ENCODE measurements at regions not wholly inside any gene's neighbourhood (a gene's known extent, or its start where the extent isn't known, plus 50 kb on each side); places are given as distances from the start of the nearest gene placed in this dataset.

- no peak for DNase-seq (ENCODE audit: low read depth)
Observed at GRCh38 chr3:117762621-117763037, 1053.0 kb downstream of the TUSC7 start.

GRCh38 chr3:117763561-117763960 lies 1054.0 kb downstream of the TUSC7 start:
- DNase-seq (ENCODE audit: low read depth), result no peak

- no peak for DNase-seq (ENCODE audit: low read depth)
Observed at GRCh38 chr3:117768581-117768980, 1059.0 kb downstream of the TUSC7 start.

- no peak for DNase-seq (ENCODE audit: low read depth)
Observed at GRCh38 chr3:117774130-117774529, 1064.6 kb downstream of the TUSC7 start.

- no peak for DNase-seq (ENCODE audit: low read depth)
Observed at GRCh38 chr3:117786349-117786748, 1076.8 kb downstream of the TUSC7 start.

- DNase-seq (ENCODE audit: low read depth), result no peak
Observed at GRCh38 chr3:117788061-117788460, 1078.5 kb downstream of the TUSC7 start.

GRCh38 chr3:117788506-117788905 lies 1078.9 kb downstream of the TUSC7 start:
- no peak for DNase-seq (ENCODE audit: low read depth)

GRCh38 chr3:117790235-117790987 lies 1080.8 kb downstream of the TUSC7 start:
- no peak for DNase-seq (ENCODE audit: low read depth)

GRCh38 chr3:117793622-117794265 lies 1084.2 kb downstream of the TUSC7 start:
- DNase-seq (ENCODE audit: low read depth), result no peak

GRCh38 chr3:117798221-117798620 lies 1088.6 kb downstream of the TUSC7 start:
- DNase-seq (ENCODE audit: low read depth), result no peak

GRCh38 chr3:117798687-117799386 lies 1089.3 kb downstream of the TUSC7 start:
- no peak for DNase-seq (ENCODE audit: low read depth)

GRCh38 chr3:117799387-117799735 lies 1089.8 kb downstream of the TUSC7 start:
- no peak for DNase-seq (ENCODE audit: low read depth)

GRCh38 chr3:117801912-117802239 lies 1092.3 kb downstream of the TUSC7 start:
- DNase-seq (ENCODE audit: low read depth), result no peak

GRCh38 chr3:117809186-117810081 lies 1099.9 kb downstream of the TUSC7 start:
- DNase-seq (ENCODE audit: low read depth), result no peak

- no peak for DNase-seq (ENCODE audit: low read depth)
Observed at GRCh38 chr3:117811786-117812185, 1102.2 kb downstream of the TUSC7 start.

GRCh38 chr3:117814975-117815374 lies 1105.4 kb downstream of the TUSC7 start:
- no peak for DNase-seq (ENCODE audit: low read depth)

GRCh38 chr3:117817103-117817502 lies 1107.5 kb downstream of the TUSC7 start:
- DNase-seq (ENCODE audit: low read depth), result no peak

- DNase-seq (ENCODE audit: low read depth), result no peak
Observed at GRCh38 chr3:117818592-117818991, 1109.0 kb downstream of the TUSC7 start.

- no peak for DNase-seq (ENCODE audit: low read depth)
Observed at GRCh38 chr3:117820658-117821299, 1111.2 kb downstream of the TUSC7 start.

GRCh38 chr3:117822416-117822815 lies 1112.8 kb downstream of the TUSC7 start:
- no peak for DNase-seq (ENCODE audit: low read depth)

- no peak for DNase-seq (ENCODE audit: low read depth)
Observed at GRCh38 chr3:117836296-117836695, 1126.7 kb downstream of the TUSC7 start.

- DNase-seq (ENCODE audit: low read depth), result no peak
Observed at GRCh38 chr3:117837391-117837790, 1127.8 kb downstream of the TUSC7 start.
